ENCODE measurements at regions not wholly inside any gene's neighbourhood (a gene's known extent, or its start where the extent isn't known, plus 50 kb on each side); places are given as distances from the start of the nearest gene placed in this dataset.

DNA sequence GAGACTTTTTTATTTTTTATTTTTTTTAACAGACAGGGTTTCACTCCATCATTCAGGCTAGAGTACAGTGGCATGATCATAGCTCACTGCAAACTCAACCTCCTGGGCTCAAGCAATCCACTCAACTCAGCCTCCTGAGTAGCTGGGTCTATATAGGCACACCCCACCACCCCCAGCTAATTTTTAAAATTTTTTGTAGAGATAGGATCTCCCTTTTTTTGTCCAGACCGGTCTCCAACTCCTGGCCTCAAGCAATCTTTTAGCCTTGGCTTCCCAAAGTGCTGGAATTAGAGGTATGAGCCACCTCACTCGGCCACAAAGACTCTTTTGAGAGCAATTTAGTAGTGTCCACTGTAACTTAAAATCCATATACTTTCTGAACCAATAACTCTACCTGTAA lies 103.3 kb upstream of the DST start (continued):
- TF ChIP-seq, protein P1, sequence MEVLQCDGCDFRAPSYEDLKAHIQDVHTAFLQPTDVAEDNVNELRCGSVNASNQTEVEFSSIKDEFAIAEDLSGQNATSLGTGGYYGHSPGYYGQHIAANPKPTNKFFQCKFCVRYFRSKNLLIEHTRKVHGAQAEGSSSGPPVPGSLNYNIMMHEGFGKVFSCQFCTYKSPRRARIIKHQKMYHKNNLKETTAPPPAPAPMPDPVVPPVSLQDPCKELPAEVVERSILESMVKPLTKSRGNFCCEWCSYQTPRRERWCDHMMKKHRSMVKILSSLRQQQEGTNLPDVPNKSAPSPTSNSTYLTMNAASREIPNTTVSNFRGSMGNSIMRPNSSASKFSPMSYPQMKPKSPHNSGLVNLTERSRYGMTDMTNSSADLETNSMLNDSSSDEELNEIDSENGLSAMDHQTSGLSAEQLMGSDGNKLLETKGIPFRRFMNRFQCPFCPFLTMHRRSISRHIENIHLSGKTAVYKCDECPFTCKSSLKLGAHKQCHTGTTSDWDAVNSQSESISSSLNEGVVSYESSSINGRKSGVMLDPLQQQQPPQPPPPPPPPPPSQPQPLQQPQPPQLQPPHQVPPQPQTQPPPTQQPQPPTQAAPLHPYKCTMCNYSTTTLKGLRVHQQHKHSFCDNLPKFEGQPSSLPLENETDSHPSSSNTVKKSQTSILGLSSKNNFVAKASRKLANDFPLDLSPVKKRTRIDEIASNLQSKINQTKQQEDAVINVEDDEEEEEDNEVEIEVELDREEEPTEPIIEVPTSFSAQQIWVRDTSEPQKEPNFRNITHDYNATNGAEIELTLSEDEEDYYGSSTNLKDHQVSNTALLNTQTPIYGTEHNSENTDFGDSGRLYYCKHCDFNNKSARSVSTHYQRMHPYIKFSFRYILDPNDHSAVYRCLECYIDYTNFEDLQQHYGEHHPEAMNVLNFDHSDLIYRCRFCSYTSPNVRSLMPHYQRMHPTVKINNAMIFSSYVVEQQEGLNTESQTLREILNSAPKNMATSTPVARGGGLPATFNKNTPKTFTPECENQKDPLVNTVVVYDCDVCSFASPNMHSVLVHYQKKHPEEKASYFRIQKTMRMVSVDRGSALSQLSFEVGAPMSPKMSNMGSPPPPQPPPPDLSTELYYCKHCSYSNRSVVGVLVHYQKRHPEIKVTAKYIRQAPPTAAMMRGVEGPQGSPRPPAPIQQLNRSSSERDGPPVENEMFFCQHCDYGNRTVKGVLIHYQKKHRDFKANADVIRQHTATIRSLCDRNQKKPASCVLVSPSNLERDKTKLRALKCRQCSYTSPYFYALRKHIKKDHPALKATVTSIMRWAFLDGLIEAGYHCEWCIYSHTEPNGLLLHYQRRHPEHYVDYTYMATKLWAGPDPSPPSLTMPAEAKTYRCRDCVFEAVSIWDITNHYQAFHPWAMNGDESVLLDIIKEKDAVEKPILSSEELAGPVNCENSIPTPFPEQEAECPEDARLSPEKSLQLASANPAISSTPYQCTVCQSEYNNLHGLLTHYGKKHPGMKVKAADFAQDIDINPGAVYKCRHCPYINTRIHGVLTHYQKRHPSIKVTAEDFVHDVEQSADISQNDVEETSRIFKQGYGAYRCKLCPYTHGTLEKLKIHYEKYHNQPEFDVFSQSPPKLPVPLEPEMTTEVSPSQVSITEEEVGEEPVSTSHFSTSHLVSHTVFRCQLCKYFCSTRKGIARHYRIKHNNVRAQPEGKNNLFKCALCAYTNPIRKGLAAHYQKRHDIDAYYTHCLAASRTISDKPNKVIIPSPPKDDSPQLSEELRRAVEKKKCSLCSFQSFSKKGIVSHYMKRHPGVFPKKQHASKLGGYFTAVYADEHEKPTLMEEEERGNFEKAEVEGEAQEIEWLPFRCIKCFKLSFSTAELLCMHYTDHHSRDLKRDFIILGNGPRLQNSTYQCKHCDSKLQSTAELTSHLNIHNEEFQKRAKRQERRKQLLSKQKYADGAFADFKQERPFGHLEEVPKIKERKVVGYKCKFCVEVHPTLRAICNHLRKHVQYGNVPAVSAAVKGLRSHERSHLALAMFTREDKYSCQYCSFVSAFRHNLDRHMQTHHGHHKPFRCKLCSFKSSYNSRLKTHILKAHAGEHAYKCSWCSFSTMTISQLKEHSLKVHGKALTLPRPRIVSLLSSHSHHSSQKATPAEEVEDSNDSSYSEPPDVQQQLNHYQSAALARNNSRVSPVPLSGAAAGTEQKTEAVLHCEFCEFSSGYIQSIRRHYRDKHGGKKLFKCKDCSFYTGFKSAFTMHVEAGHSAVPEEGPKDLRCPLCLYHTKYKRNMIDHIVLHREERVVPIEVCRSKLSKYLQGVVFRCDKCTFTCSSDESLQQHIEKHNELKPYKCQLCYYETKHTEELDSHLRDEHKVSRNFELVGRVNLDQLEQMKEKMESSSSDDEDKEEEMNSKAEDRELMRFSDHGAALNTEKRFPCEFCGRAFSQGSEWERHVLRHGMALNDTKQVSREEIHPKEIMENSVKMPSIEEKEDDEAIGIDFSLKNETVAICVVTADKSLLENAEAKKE (CRISPR knock-in tag; IDR thresholded peaks at IDR 0.05): no peak
- TF ChIP-seq, protein P2, sequence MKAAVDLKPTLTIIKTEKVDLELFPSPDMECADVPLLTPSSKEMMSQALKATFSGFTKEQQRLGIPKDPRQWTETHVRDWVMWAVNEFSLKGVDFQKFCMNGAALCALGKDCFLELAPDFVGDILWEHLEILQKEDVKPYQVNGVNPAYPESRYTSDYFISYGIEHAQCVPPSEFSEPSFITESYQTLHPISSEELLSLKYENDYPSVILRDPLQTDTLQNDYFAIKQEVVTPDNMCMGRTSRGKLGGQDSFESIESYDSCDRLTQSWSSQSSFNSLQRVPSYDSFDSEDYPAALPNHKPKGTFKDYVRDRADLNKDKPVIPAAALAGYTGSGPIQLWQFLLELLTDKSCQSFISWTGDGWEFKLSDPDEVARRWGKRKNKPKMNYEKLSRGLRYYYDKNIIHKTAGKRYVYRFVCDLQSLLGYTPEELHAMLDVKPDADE (IDR thresholded peaks at IDR 0.05): no peak
- TF ChIP-seq JUNB (IDR thresholded peaks at IDR 0.05; ENCODE audit: unreplicated experiment) (no peak), POLR2AphosphoS5 (IDR thresholded peaks at IDR 0.05; ENCODE audit: low read depth) (no peak), NANOG (IDR thresholded peaks at IDR 0.05; ENCODE audit: borderline replicate concordance) (no peak), ZNF331 (CRISPR knock-in tag; IDR thresholded peaks at IDR 0.05; ENCODE audit: low read depth) (no peak), CREB1 (CRISPR knock-in tag; IDR thresholded peaks at IDR 0.05; ENCODE audit: low read depth) (no peak), ZNF114 (CRISPR knock-in tag; IDR thresholded peaks at IDR 0.05) (no peak), EZH2phosphoT487 (IDR thresholded peaks at IDR 0.05; ENCODE audit: unreplicated experiment) (no peak), STAT1 (IDR thresholded peaks at IDR 0.05; ENCODE audit: unreplicated experiment) (no peak)
- TF ChIP-seq, protein P3, sequence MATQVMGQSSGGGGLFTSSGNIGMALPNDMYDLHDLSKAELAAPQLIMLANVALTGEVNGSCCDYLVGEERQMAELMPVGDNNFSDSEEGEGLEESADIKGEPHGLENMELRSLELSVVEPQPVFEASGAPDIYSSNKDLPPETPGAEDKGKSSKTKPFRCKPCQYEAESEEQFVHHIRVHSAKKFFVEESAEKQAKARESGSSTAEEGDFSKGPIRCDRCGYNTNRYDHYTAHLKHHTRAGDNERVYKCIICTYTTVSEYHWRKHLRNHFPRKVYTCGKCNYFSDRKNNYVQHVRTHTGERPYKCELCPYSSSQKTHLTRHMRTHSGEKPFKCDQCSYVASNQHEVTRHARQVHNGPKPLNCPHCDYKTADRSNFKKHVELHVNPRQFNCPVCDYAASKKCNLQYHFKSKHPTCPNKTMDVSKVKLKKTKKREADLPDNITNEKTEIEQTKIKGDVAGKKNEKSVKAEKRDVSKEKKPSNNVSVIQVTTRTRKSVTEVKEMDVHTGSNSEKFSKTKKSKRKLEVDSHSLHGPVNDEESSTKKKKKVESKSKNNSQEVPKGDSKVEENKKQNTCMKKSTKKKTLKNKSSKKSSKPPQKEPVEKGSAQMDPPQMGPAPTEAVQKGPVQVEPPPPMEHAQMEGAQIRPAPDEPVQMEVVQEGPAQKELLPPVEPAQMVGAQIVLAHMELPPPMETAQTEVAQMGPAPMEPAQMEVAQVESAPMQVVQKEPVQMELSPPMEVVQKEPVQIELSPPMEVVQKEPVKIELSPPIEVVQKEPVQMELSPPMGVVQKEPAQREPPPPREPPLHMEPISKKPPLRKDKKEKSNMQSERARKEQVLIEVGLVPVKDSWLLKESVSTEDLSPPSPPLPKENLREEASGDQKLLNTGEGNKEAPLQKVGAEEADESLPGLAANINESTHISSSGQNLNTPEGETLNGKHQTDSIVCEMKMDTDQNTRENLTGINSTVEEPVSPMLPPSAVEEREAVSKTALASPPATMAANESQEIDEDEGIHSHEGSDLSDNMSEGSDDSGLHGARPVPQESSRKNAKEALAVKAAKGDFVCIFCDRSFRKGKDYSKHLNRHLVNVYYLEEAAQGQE (IDR thresholded peaks at IDR 0.05; ENCODE audit: unreplicated experiment): no peak

Data from GM23338 (cell line).